ENCODE measurements at regions not wholly inside any gene's neighbourhood (a gene's known extent, or its start where the extent isn't known, plus 50 kb on each side); places are given as distances from the start of the nearest gene placed in this dataset.
"Not testable (repeated sequence)": the region's sequence is repeated elsewhere in the genome, so short reads cannot be mapped to it uniquely, and the experiment has no call there.

- DNase-seq (ENCODE audit: low spot score): no peak
These were observed 60.1 kb upstream of the E2F3 start for GRCh38 chr6:20341564-20341963.

- DNase-seq (ENCODE audit: low spot score): not testable (repeated sequence)
These were observed 54.7 kb upstream of the E2F3 start for GRCh38 chr6:20346948-20347347.

GRCh38 chr6:20348041-20348440, 53.6 kb upstream of the E2F3 start:
- DNase-seq (ENCODE audit: low spot score): no peak

GRCh38 chr6:20349225-20349624, 52.5 kb upstream of the E2F3 start:
- DNase-seq (ENCODE audit: low spot score): no peak

- DNase-seq (ENCODE audit: low spot score): no peak
These were observed 51.5 kb upstream of the E2F3 start for GRCh38 chr6:20350215-20350614.

GRCh38 chr6:20351534-20351933, 50.1 kb upstream of the E2F3 start:
- no peak for DNase-seq (ENCODE audit: low spot score)

Data from left forelimb (tissue), 1 donor.